Epithelial cell of proximal tubule (primary cell): ENCODE measurements at regions not wholly inside any gene's neighbourhood (a gene's known extent, or its start where the extent isn't known, plus 50 kb on each side); places are given as distances from the start of the nearest gene placed in this dataset.

Experiments used
- DNase-seq: peaks from one replicate; pipeline ENCODE4 v3.0.0-alpha.2; 2011; ENCODE audit warnings: low read depth
- H3K4me3 ChIP-seq: 2 replicates; pipeline ENCODE4 v1.5.1; 2011; ENCODE audit warnings: low read depth, mild to moderate bottlenecking, low read length
- CTCF ChIP-seq: conservative IDR thresholded peaks from 2 replicates; pipeline ENCODE4 v1.5.1; 2012; ENCODE audit warnings: low read depth, mild to moderate bottlenecking, low read length

- no peak for DNase-seq
- peak; percentile 14 for TF ChIP-seq CTCF
- H3K4me3 ChIP-seq: no peak overlapping the region
These were observed 89.0 kb upstream of the SLC14A2 start for GRCh38 chr18:45526114-45526841.

- H3K4me3 ChIP-seq: no peak overlapping the region
- no peak for DNase-seq
These were observed 87.4 kb upstream of the SLC14A2 start for GRCh38 chr18:45527891-45528290.

GRCh38 chr18:45528712-45529336 lies 86.5 kb upstream of the SLC14A2 start:
- TF ChIP-seq CTCF: no peak
- no peak for DNase-seq
- H3K4me3 ChIP-seq: no peak overlapping the region

More at GRCh38 chr18:45527891-45528290, 87.4 kb upstream of the SLC14A2 start:
- TF ChIP-seq CTCF: no peak

GRCh38 chr18:45538444-45538843 lies 76.8 kb upstream of the SLC14A2 start:
- no peak overlapping the region for H3K4me3 ChIP-seq
- no peak for DNase-seq
- TF ChIP-seq CTCF: no peak

GRCh38 chr18:45539491-45539891 lies 75.8 kb upstream of the SLC14A2 start:
- no peak for DNase-seq
- no peak for TF ChIP-seq CTCF

GRCh38 chr18:45540125-45540524 lies 75.2 kb upstream of the SLC14A2 start:
- DNase-seq: no peak
- H3K4me3 ChIP-seq: no peak overlapping the region

More at GRCh38 chr18:45539491-45539891, 75.8 kb upstream of the SLC14A2 start:
- no peak overlapping the region for H3K4me3 ChIP-seq

More at GRCh38 chr18:45540125-45540524, 75.2 kb upstream of the SLC14A2 start:
- no peak for TF ChIP-seq CTCF
